OCI-LY7 (cell line): ENCODE measurements at regions not wholly inside any gene's neighbourhood (a gene's known extent, or its start where the extent isn't known, plus 50 kb on each side); places are given as distances from the start of the nearest gene placed in this dataset.

ENCODE experiments used
- BruUV-seq: library from RNA; stranded (reverse); fragments of 400-500 nt; replicated peaks from 2 replicates; lab custom pipeline; 2021; lab: Mats Ljungman, UMichigan
- CTCF ChIA-PET: fragments of 300-600 bp; sonication (Branson Sonifier 250); formaldehyde crosslinking; loops from one replicate; lab custom pipeline; 2022; ENCODE audit warnings: antibody characterized with exemption; ENCODE audit not compliant: unreplicated experiment; lab: Charles Lee
- POLR2A ChIA-PET: fragments of 300-600 bp; sonication (Branson Sonifier 250); formaldehyde crosslinking; loops from one replicate; lab custom pipeline; 2022; ENCODE audit warnings: antibody characterized with exemption; lab: Charles Lee
- DNase-seq: peaks from one replicate; pipeline ENCODE4 v3.0.0-alpha.2; 2015; ENCODE audit warnings: low spot score
- H2AFZ ChIP-seq: fragments of 200-600 bp; sonication (generic), shearing (Covaris generic); 2 replicates; pipeline ENCODE4 v1.6.1; 2014; ENCODE audit warnings: mild to moderate bottlenecking, antibody characterized with exemption, low read length, moderate library complexity
- H3K27ac ChIP-seq: fragments of 200-600 bp; sonication (generic); 2 replicates; pipeline ENCODE4 v1.5.1; 2014; ENCODE audit warnings: mixed run types, low read depth, mild to moderate bottlenecking, moderate library complexity, low read length, inconsistent platforms; ENCODE audit not compliant: poor library complexity, severe bottlenecking
- H3K36me3 ChIP-seq: fragments of 200-600 bp; sonication (generic); 2 replicates; pipeline ENCODE4 v1.6.1; 2014; ENCODE audit warnings: mild to moderate bottlenecking, antibody characterized with exemption, low read length, moderate library complexity, mixed read lengths; ENCODE audit not compliant: insufficient read depth
- H3K4me1 ChIP-seq: fragments of 200-600 bp; sonication (generic); 2 replicates; pipeline ENCODE4 v1.5.1; 2014; ENCODE audit warnings: mild to moderate bottlenecking, low read length; ENCODE audit not compliant: insufficient read depth, poor library complexity, severe bottlenecking
- H3K4me2 ChIP-seq: fragments of 200-600 bp; sonication (generic); 2 replicates; pipeline ENCODE4 v1.6.1; 2014; ENCODE audit warnings: mild to moderate bottlenecking, low read length
- H3K4me3 ChIP-seq: fragments of 200-600 bp; sonication (generic); 2 replicates; pipeline ENCODE4 v1.5.1; 2014; ENCODE audit warnings: mild to moderate bottlenecking, low read depth, low read length; ENCODE audit not compliant: poor library complexity, severe bottlenecking
- H3K79me2 ChIP-seq: fragments of 200-600 bp; sonication (generic); 2 replicates; pipeline ENCODE4 v1.6.1; 2016; ENCODE audit warnings: low read depth, mild to moderate bottlenecking, low read length, moderate library complexity, mixed read lengths; ENCODE audit not compliant: insufficient read depth
- H3K9me2 ChIP-seq: fragments of 200-600 bp; sonication (generic); 2 replicates; pipeline ENCODE4 v1.6.1; 2016; ENCODE audit warnings: mild to moderate bottlenecking, low read length, mixed read lengths; ENCODE audit not compliant: insufficient read depth
- H3K9me3 ChIP-seq: fragments of 200-600 bp; sonication (generic); 2 replicates; pipeline ENCODE4 v1.6.1; 2014; ENCODE audit warnings: mild to moderate bottlenecking, mixed run types, low read length, mixed read lengths
- H4K20me1 ChIP-seq: fragments of 200-600 bp; sonication (generic); 2 replicates; pipeline ENCODE4 v1.6.1; 2014; ENCODE audit warnings: mild to moderate bottlenecking, antibody characterized with exemption, low read length, moderate library complexity, mixed read lengths; ENCODE audit not compliant: insufficient read depth
- EZH2phosphoT487 ChIP-seq: fragments of 200-600 bp; sonication (generic); IDR thresholded peaks from 2 replicates; pipeline ENCODE4 v1.6.1; 2018; ENCODE audit warnings: low read depth, borderline replicate concordance, mild to moderate bottlenecking, mixed run types, antibody characterized with exemption, low read length, moderate library complexity, mixed read lengths
- intact Hi-C: fragments of 100-400 bp; cut with micrococcal nuclease; formaldehyde crosslinking; loops from one replicate; pipeline ENCODE4 v1.10.0; 2022; ENCODE audit not compliant: unreplicated experiment
- TF ChIP-seq, protein P1 (sequence below): fragments of 200-600 bp; sonication (generic); conservative IDR thresholded peaks from 2 replicates; pipeline ENCODE4 v1.5.1; 2014; ENCODE audit warnings: mild to moderate bottlenecking, antibody characterized with exemption, low read length, moderate library complexity, mixed read lengths

DNA sequence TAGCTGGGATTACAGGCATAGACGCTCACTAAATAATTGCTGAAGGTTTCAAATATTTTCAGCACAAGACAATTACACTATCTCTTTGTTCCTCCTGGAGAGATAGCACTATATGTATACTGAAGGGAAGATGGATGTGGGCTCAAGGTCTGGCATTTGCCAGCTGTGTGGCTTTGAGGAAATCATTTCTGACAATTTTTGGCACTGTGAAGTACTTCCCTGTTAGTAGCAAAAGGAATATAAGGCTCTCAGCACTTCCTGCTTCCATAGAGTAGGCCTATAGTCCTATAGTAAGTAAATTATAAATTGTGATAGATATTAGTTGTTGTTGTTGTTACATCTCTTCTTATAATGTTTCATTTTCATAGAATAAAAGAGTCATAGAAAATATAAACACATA, 271.1 kb downstream of the SAMD5 start:
- Histone ChIP-seq H3K4me2 (no peak overlapping the region), H2AFZ (no peak overlapping the region), H3K79me2 (no peaks in the 10 kb centered on the region), H4K20me1 (no peaks in the 10 kb centered on the region), H3K9me3 (no peaks in the 10 kb centered on the region), H3K9me2 (no peaks in the 10 kb centered on the region), H3K4me3 (no peak overlapping the region), H3K36me3 (no peaks in the 10 kb centered on the region), H3K4me1 (no peaks in the 10 kb centered on the region), H3K27ac (no peak overlapping the region)
- BruUV-seq = no TSS peak
- ChIA-PET POLR2A (interaction anchor here (0.7 kb wide), 1 partner anchor 1100 kb away, joined by 4 read pairs; no protein-coding TSS in a partner anchor), CTCF (no interaction called here)
- intact Hi-C loops = no loop called here
- no peak for TF ChIP-seq EZH2phosphoT487
- TF ChIP-seq, protein P1, sequence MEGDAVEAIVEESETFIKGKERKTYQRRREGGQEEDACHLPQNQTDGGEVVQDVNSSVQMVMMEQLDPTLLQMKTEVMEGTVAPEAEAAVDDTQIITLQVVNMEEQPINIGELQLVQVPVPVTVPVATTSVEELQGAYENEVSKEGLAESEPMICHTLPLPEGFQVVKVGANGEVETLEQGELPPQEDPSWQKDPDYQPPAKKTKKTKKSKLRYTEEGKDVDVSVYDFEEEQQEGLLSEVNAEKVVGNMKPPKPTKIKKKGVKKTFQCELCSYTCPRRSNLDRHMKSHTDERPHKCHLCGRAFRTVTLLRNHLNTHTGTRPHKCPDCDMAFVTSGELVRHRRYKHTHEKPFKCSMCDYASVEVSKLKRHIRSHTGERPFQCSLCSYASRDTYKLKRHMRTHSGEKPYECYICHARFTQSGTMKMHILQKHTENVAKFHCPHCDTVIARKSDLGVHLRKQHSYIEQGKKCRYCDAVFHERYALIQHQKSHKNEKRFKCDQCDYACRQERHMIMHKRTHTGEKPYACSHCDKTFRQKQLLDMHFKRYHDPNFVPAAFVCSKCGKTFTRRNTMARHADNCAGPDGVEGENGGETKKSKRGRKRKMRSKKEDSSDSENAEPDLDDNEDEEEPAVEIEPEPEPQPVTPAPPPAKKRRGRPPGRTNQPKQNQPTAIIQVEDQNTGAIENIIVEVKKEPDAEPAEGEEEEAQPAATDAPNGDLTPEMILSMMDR = no peak
- DNase-seq = no peak

DNA sequence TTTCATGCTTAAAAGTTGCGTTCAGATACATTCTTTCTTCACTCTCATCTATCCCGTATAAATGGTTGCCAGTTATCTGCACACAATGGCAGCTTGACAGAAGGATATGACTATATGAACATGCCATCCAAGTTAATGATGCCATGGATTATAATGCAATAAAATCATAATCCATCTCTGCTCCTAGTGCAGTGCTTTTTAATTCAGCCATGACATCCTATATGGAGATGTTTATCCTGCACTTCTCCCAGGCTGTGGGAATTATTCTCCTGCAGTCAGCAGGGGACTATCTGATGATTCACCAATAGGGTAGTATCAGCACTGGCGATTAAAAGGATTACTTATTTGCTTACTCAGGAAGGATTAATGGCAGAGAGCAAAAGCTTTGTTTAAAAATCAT, 273.8 kb downstream of the SAMD5 start:
- no peaks in the 10 kb centered on the region for H3K4me1 ChIP-seq
- H2AFZ ChIP-seq = no peak overlapping the region
- BruUV-seq = no TSS peak
- H4K20me1 ChIP-seq = no peaks in the 10 kb centered on the region
- H3K36me3 ChIP-seq = no peaks in the 10 kb centered on the region
- H3K27ac ChIP-seq = no peak overlapping the region
- intact Hi-C loops = no loop called here
- H3K79me2 ChIP-seq = no peaks in the 10 kb centered on the region
- TF ChIP-seq, protein P1 = no peak
- no peak for TF ChIP-seq EZH2phosphoT487
- DNase-seq = no peak
- no peaks in the 10 kb centered on the region for H3K9me2 ChIP-seq
- POLR2A ChIA-PET = interaction anchor here (0.8 kb wide), 1 partner anchor 9 kb away, joined by 3 read pairs; no protein-coding TSS in a partner anchor
- no peak overlapping the region for H3K4me3 ChIP-seq
- CTCF ChIA-PET = no interaction called here
- no peak overlapping the region for H3K4me2 ChIP-seq
- H3K9me3 ChIP-seq = no peaks in the 10 kb centered on the region

DNA sequence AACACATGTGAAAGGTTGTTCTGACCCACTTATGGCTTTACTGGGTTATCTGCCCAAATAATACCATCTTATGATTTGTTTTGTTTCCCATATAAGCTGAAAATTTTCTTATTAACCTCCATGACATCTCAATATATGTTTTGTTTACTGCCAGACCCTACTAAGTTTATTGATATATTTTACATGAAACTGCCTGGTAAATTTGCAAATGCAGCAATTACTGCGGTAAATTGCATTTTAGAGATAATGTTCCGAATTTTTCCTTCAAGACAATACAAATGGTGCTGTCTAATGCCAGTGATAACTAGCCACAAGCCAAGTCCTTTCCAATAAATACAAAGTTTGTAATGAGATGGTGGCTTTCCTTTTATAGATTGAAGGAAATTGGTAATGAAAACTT, 275.9 kb downstream of the SAMD5 start:
- intact Hi-C loops = no loop called here
- Histone ChIP-seq H3K79me2 (no peaks in the 10 kb centered on the region), H2AFZ (no peak overlapping the region), H3K4me2 (no peak overlapping the region), H3K9me3 (no peaks in the 10 kb centered on the region), H3K9me2 (no peaks in the 10 kb centered on the region), H4K20me1 (no peaks in the 10 kb centered on the region), H3K27ac (no peak overlapping the region), H3K4me1 (no peaks in the 10 kb centered on the region), H3K36me3 (no peaks in the 10 kb centered on the region), H3K4me3 (no peak overlapping the region)
- CTCF ChIA-PET = no interaction called here
- DNase-seq = no peak
- TF ChIP-seq, protein P1 = no peak
- no peak for TF ChIP-seq EZH2phosphoT487
- POLR2A ChIA-PET = interaction anchor here (1.1 kb wide), 1 partner anchor 8 kb away, joined by 3 read pairs; no protein-coding TSS in a partner anchor
- BruUV-seq = no TSS peak
